ENCODE measurements at regions not wholly inside any gene's neighbourhood (a gene's known extent, or its start where the extent isn't known, plus 50 kb on each side); places are given as distances from the start of the nearest gene placed in this dataset.
"Not testable (repeated sequence)": the region's sequence is repeated elsewhere in the genome, so short reads cannot be mapped to it uniquely, and the experiment has no call there.

GRCh38 chr6:71090217-71090616 is 133.4 kb upstream of the B3GAT2 start:
- no peak overlapping the region for H3K27ac Mint-ChIP-seq

GRCh38 chr6:71091167-71091566 is 134.3 kb upstream of the B3GAT2 start:
- no peak for TF ChIP-seq CTCF (IDR thresholded peaks at IDR 0.05; ENCODE audit: unreplicated experiment)
- Mint-ChIP-seq H3K4me1 (no peaks in the 10 kb centered on the region), H3K27me3 (ENCODE audit: low read depth) (peaks cover 2% of the 10 kb centered on the region), H3K9me3 (peaks cover 6% of the 10 kb centered on the region), H3K27ac (no peak overlapping the region), H3K4me3 (no peak overlapping the region), H3K36me3 (no peaks in the 10 kb centered on the region)
- DNase-seq (ENCODE audit: low spot score in 2 of 2, unreplicated experiment in 2 of 2), result no peak

More at GRCh38 chr6:71090217-71090616, 133.4 kb upstream of the B3GAT2 start:
- H3K4me1 Mint-ChIP-seq, result no peaks in the 10 kb centered on the region
- no peaks in the 10 kb centered on the region for H3K9me3 Mint-ChIP-seq
- DNase-seq (ENCODE audit: low spot score in 2 of 2, unreplicated experiment in 2 of 2), result no peak
- peaks cover 2% of the 10 kb centered on the region for H3K27me3 Mint-ChIP-seq (ENCODE audit: low read depth)
- H3K36me3 Mint-ChIP-seq, result no peaks in the 10 kb centered on the region
- no peak overlapping the region for H3K4me3 Mint-ChIP-seq
- TF ChIP-seq CTCF (IDR thresholded peaks at IDR 0.05; ENCODE audit: unreplicated experiment), result no peak

GRCh38 chr6:71091956-71092355 is 135.1 kb upstream of the B3GAT2 start:
- Mint-ChIP-seq H3K36me3 (no peaks in the 10 kb centered on the region), H3K27ac (no peak overlapping the region), H3K27me3 (ENCODE audit: low read depth) (peaks cover 2% of the 10 kb centered on the region), H3K9me3 (peaks cover 12% of the 10 kb centered on the region), H3K4me1 (no peaks in the 10 kb centered on the region), H3K4me3 (no peak overlapping the region)
- TF ChIP-seq CTCF (IDR thresholded peaks at IDR 0.05; ENCODE audit: unreplicated experiment), result no peak
- DNase-seq (ENCODE audit: low spot score in 2 of 2, unreplicated experiment in 2 of 2), result no peak

- not testable (repeated sequence) for DNase-seq (ENCODE audit: low spot score in 2 of 2, unreplicated experiment in 2 of 2); H3K4me3 Mint-ChIP-seq; H3K4me1 Mint-ChIP-seq; H3K27me3 Mint-ChIP-seq (ENCODE audit: low read depth); H3K27ac Mint-ChIP-seq; H3K36me3 Mint-ChIP-seq
- H3K9me3 Mint-ChIP-seq, result peaks cover 55% of the 10 kb centered on the region
Measured at GRCh38 chr6:71097264-71097663, 140.4 kb upstream of the B3GAT2 start.

GRCh38 chr6:71099649-71100048 is 142.8 kb upstream of the B3GAT2 start:
- Mint-ChIP-seq H3K27me3 (ENCODE audit: low read depth) (peaks cover 8% of the 10 kb centered on the region), H3K4me1 (peaks cover 3% of the 10 kb centered on the region), H3K4me3 (no peak overlapping the region), H3K36me3 (no peaks in the 10 kb centered on the region), H3K9me3 (peaks cover 55% of the 10 kb centered on the region), H3K27ac (no peak overlapping the region)
- no peak for DNase-seq (ENCODE audit: low spot score in 2 of 2, unreplicated experiment in 2 of 2)
- TF ChIP-seq CTCF (IDR thresholded peaks at IDR 0.05; ENCODE audit: unreplicated experiment), result no peak

- DNase-seq (ENCODE audit: low spot score in 2 of 2, unreplicated experiment in 2 of 2), result no peak
- TF ChIP-seq CTCF (IDR thresholded peaks at IDR 0.05; ENCODE audit: unreplicated experiment), result no peak
- H3K27ac Mint-ChIP-seq, result no peak overlapping the region
- peaks cover 12% of the 10 kb centered on the region for H3K27me3 Mint-ChIP-seq (ENCODE audit: low read depth)
- peaks cover 31% of the 10 kb centered on the region for H3K9me3 Mint-ChIP-seq
- peaks cover 24% of the 10 kb centered on the region for H3K4me1 Mint-ChIP-seq
- H3K4me3 Mint-ChIP-seq, result no peak overlapping the region
- no peaks in the 10 kb centered on the region for H3K36me3 Mint-ChIP-seq
Measured at GRCh38 chr6:71103130-71103529, 146.3 kb upstream of the B3GAT2 start.

All from mesothelial cell of epicardium (in vitro differentiated cells).